Stomach smooth muscle (tissue), 2 donors: ENCODE measurements at regions not wholly inside any gene's neighbourhood (a gene's known extent, or its start where the extent isn't known, plus 50 kb on each side); places are given as distances from the start of the nearest gene placed in this dataset.
"Not testable (repeated sequence)": the region's sequence is repeated elsewhere in the genome, so short reads cannot be mapped to it uniquely, and the experiment has no call there.

ENCODE experiments used
- H3K27ac ChIP-seq: one replicate; pipeline ENCODE4 v1.7.0; 2013; ENCODE audit warnings: mild to moderate bottlenecking, low read length, inconsistent platforms
- H3K27me3 ChIP-seq, 2 donors: one replicate each; pipeline ENCODE4 v1.7.0; 2013; ENCODE audit warnings: low read length in 2 of 2; ENCODE audit not compliant: insufficient read depth in 2 of 2, control insufficient read depth in 1 of 2
- H3K36me3 ChIP-seq, 2 donors: one replicate each; pipeline ENCODE4 v1.7.0; 2013; ENCODE audit warnings: low read length in 2 of 2; ENCODE audit not compliant: control insufficient read depth in 2 of 2, insufficient read depth in 2 of 2
- H3K4me1 ChIP-seq: one replicate; pipeline ENCODE4 v1.7.0; 2013; ENCODE audit warnings: low read length; ENCODE audit not compliant: control insufficient read depth, insufficient read depth
- H3K4me3 ChIP-seq, 2 donors: one replicate each; pipeline ENCODE4 v1.7.0; 2013; ENCODE audit warnings: low read length in 2 of 2
- H3K9ac ChIP-seq, 2 donors: one replicate each; pipeline ENCODE4 v1.7.0; 2013; ENCODE audit warnings: low read length in 2 of 2, mild to moderate bottlenecking in 1 of 2
- H3K9me3 ChIP-seq, 2 donors: one replicate each; pipeline ENCODE4 v1.7.0; 2013; ENCODE audit warnings: low read length in 2 of 2; ENCODE audit not compliant: control insufficient read depth in 2 of 2
- donor health status: healthy.
- donor health status: Pancreatic carcinoma.

- Histone ChIP-seq H3K9me3 (no peaks in the 10 kb centered on the region), H3K4me1 (no peaks in the 10 kb centered on the region), H3K9ac (no peak overlapping the region), H3K27me3 (no peaks in the 10 kb centered on the region), H3K4me3 (peak overlapping the region in 1 of 2 donors; percentile 20), H3K36me3 (no peaks in the 10 kb centered on the region), H3K27ac (no peak overlapping the region)
These were observed 52.0 kb downstream of the ZC3H11B start for GRCh38 chr1:219560856-219561255.

- Histone ChIP-seq H3K27me3 (no peaks in the 10 kb centered on the region), H3K9me3 (no peaks in the 10 kb centered on the region), H3K27ac (no peak overlapping the region), H3K4me3 (no peak overlapping the region), H3K36me3 (no peaks in the 10 kb centered on the region), H3K4me1 (peaks cover 4% of the 10 kb centered on the region), H3K9ac (no peak overlapping the region)
These were observed 53.0 kb downstream of the ZC3H11B start for GRCh38 chr1:219559899-219560298.

GRCh38 chr1:219555806-219556205 is 57.1 kb downstream of the ZC3H11B start:
- Histone ChIP-seq H3K9me3 (no peaks in the 10 kb centered on the region), H3K4me3 (no peak overlapping the region), H3K36me3 (no peaks in the 10 kb centered on the region), H3K27ac (peak overlapping the region; percentile 0), H3K4me1 (peaks cover 4% of the 10 kb centered on the region), H3K9ac (peak overlapping the region in 1 of 2 donors; percentile 18), H3K27me3 (no peaks in the 10 kb centered on the region)

- H3K9ac ChIP-seq: peak overlapping the region in 1 of 2 donors; percentile 18
- H3K36me3 ChIP-seq: no peaks in the 10 kb centered on the region
- no peaks in the 10 kb centered on the region for H3K27me3 ChIP-seq
- peak overlapping the region; percentile 0 for H3K27ac ChIP-seq
- no peaks in the 10 kb centered on the region for H3K9me3 ChIP-seq
- H3K4me3 ChIP-seq: no peak overlapping the region
- H3K4me1 ChIP-seq: peaks cover 5% of the 10 kb centered on the region
These were observed 57.7 kb downstream of the ZC3H11B start for GRCh38 chr1:219555031-219555692.

GRCh38 chr1:219553934-219554502 is 58.9 kb downstream of the ZC3H11B start:
- Histone ChIP-seq H3K36me3 (no peaks in the 10 kb centered on the region), H3K27ac (no peak overlapping the region), H3K4me1 (peaks cover 8% of the 10 kb centered on the region)

GRCh38 chr1:219550201-219550600 is 62.7 kb downstream of the ZC3H11B start:
- Histone ChIP-seq H3K36me3 (no peaks in the 10 kb centered on the region), H3K9ac (no peak overlapping the region), H3K4me3 (no peak overlapping the region), H3K9me3 (no peaks in the 10 kb centered on the region), H3K27ac (no peak overlapping the region), H3K27me3 (no peaks in the 10 kb centered on the region), H3K4me1 (peaks cover 7% of the 10 kb centered on the region)

More at GRCh38 chr1:219553934-219554502, 58.9 kb downstream of the ZC3H11B start:
- no peaks in the 10 kb centered on the region for H3K9me3 ChIP-seq
- no peaks in the 10 kb centered on the region for H3K27me3 ChIP-seq
- H3K9ac ChIP-seq: no peak overlapping the region
- H3K4me3 ChIP-seq: no peak overlapping the region

GRCh38 chr1:219549215-219549614 is 63.7 kb downstream of the ZC3H11B start:
- H3K9ac ChIP-seq: no peak overlapping the region

GRCh38 chr1:219548386-219548785 is 64.5 kb downstream of the ZC3H11B start:
- no peaks in the 10 kb centered on the region for H3K9me3 ChIP-seq
- H3K36me3 ChIP-seq: no peaks in the 10 kb centered on the region
- no peak overlapping the region for H3K4me3 ChIP-seq
- H3K27ac ChIP-seq: no peak overlapping the region
- H3K27me3 ChIP-seq: no peaks in the 10 kb centered on the region
- H3K4me1 ChIP-seq: peaks cover 4% of the 10 kb centered on the region
- H3K9ac ChIP-seq: no peak overlapping the region

More at GRCh38 chr1:219549215-219549614, 63.7 kb downstream of the ZC3H11B start:
- peak overlapping the region in 1 of 2 donors; percentile 34 for H3K4me3 ChIP-seq
- H3K9me3 ChIP-seq: no peaks in the 10 kb centered on the region
- no peaks in the 10 kb centered on the region for H3K36me3 ChIP-seq
- H3K27me3 ChIP-seq: no peaks in the 10 kb centered on the region
- no peak overlapping the region for H3K27ac ChIP-seq
- peaks cover 4% of the 10 kb centered on the region for H3K4me1 ChIP-seq

GRCh38 chr1:219545756-219546155 is 67.1 kb downstream of the ZC3H11B start:
- H3K36me3 ChIP-seq, H3K27ac ChIP-seq, H3K9ac ChIP-seq, H3K4me1 ChIP-seq, H3K9me3 ChIP-seq, H3K4me3 ChIP-seq, H3K27me3 ChIP-seq: not testable (repeated sequence)

- Histone ChIP-seq H3K27me3 (no peaks in the 10 kb centered on the region), H3K4me3 (no peak overlapping the region), H3K4me1 (peaks cover 2% of the 10 kb centered on the region), H3K36me3 (no peaks in the 10 kb centered on the region), H3K27ac (no peak overlapping the region), H3K9me3 (no peaks in the 10 kb centered on the region), H3K9ac (no peak overlapping the region)
These were observed 68.6 kb downstream of the ZC3H11B start for GRCh38 chr1:219544163-219544846.
